Body of pancreas (tissue), 4 donors: ENCODE measurements at regions not wholly inside any gene's neighbourhood (a gene's known extent, or its start where the extent isn't known, plus 50 kb on each side); places are given as distances from the start of the nearest gene placed in this dataset.

Source experiments
- ATAC-seq: fragments of 150-250 bp; one replicate; pipeline ENCODE4 v1.9.1; 2016
- DNase-seq, 4 donors: peaks; one replicate each; pipeline ENCODE4 v3.0.0-alpha.2; 2019
- H3K27ac ChIP-seq, 4 donors: fragments of 200-600 bp; sonication (generic); 1 replicate in 3 of 4; 2 replicates in 1 of 4; pipeline versions ENCODE4 v1.5.1 to v1.6.1; 2016 to 2019; ENCODE audit warnings: mild to moderate bottlenecking in 1 of 4, mixed read lengths in 1 of 4, moderate library complexity in 1 of 4
- H3K27me3 ChIP-seq, 2 donors: fragments of 200-600 bp; sonication (generic); one replicate each; pipeline ENCODE4 v1.6.0; 2016; ENCODE audit warnings: mild to moderate bottlenecking in 1 of 2
- H3K36me3 ChIP-seq, 2 donors: fragments of 200-600 bp; sonication (generic); replicated peaks in 1 of 2; 2 replicates each; pipeline ENCODE4 v1.5.1; 2016; ENCODE audit warnings: low read depth in 2 of 2; ENCODE audit not compliant: insufficient read depth in 1 of 2
- H3K4me1 ChIP-seq: fragments of 200-600 bp; sonication (generic); one replicate; pipeline ENCODE4 v1.6.0; 2016
- H3K4me3 ChIP-seq, 2 donors: fragments of 200-600 bp; sonication (generic); 1 replicate in 1 of 2; 2 replicates in 1 of 2; pipeline ENCODE4 v1.5.1; 2016 to 2019
- H3K9me3 ChIP-seq, 3 donors: fragments of 200-600 bp; sonication (generic); 1 replicate in 2 of 3; 2 replicates in 1 of 3; pipeline ENCODE4 v1.5.1; 2016
- CTCF ChIP-seq, 7 experiments: fragments of 450-650 bp in 4 of 7; fragments of 200-600 bp in 3 of 7; sonication (generic) in 3 of 7; IDR thresholded peaks; one replicate each; pipeline ENCODE4 v1.5.1; 2016 to 2019; ENCODE audit warnings: antibody characterized with exemption in 7 of 7
- POLR2A ChIP-seq, 3 donors: fragments of 450-650 bp; IDR thresholded peaks; one replicate each; pipeline ENCODE4 v1.6.1; 2016; ENCODE audit warnings: antibody characterized with exemption in 3 of 3, mild to moderate bottlenecking in 2 of 3
- WGBS, 2 donors: methylation state at CpG; one replicate each; pipeline ENCODE4 v1.1.5; 2017; 5-methylcytosine and 5-hydroxymethylcytosine counted together
- intact Hi-C: fragments of 100-400 bp; cut with DNase I; formaldehyde crosslinking; loops from one replicate; pipeline ENCODE4 v1.15.1; 2023

GRCh38 chr3:124483915-124484470, 246.3 kb upstream of the UMPS start:
- no peaks in the 10 kb centered on the region for H3K9me3 ChIP-seq
- TF ChIP-seq CTCF (IDR thresholded peaks at IDR 0.05) (no peak), POLR2A (IDR thresholded peaks at IDR 0.05) (no peak)
- no peak overlapping the region for H3K4me3 ChIP-seq
- ATAC-seq (no peak), DNase-seq (no peak)
- no peaks in the 10 kb centered on the region for H3K4me1 ChIP-seq
- no peaks in the 10 kb centered on the region for H3K27me3 ChIP-seq
- 85 to 94% methylated on average over 2 of the region's 2 CpGs for WGBS, 2 donors
- intact Hi-C loops, result no loop called here
- H3K36me3 ChIP-seq, result no peaks in the 10 kb centered on the region
- H3K27ac ChIP-seq, result no peak overlapping the region

GRCh38 chr3:124486324-124486723, 243.9 kb upstream of the UMPS start:
- Histone ChIP-seq H3K27ac (no peak overlapping the region), H3K36me3 (no peaks in the 10 kb centered on the region), H3K4me1 (no peaks in the 10 kb centered on the region), H3K4me3 (no peak overlapping the region), H3K9me3 (no peaks in the 10 kb centered on the region), H3K27me3 (no peaks in the 10 kb centered on the region)
- WGBS, 2 donors, result 24 to 72% methylated on average over 2 of the region's 2 CpGs
- DNase-seq, result no peak
- intact Hi-C loops, result no loop called here
- ATAC-seq, result no peak
- TF ChIP-seq CTCF (IDR thresholded peaks at IDR 0.05) (no peak), POLR2A (IDR thresholded peaks at IDR 0.05) (no peak)

GRCh38 chr3:124489506-124489905, 240.7 kb upstream of the UMPS start:
- no peak for ATAC-seq
- intact Hi-C loops, result no loop called here
- no peak for DNase-seq
- Histone ChIP-seq H3K4me1 (no peaks in the 10 kb centered on the region), H3K27me3 (no peaks in the 10 kb centered on the region), H3K4me3 (no peak overlapping the region), H3K9me3 (no peaks in the 10 kb centered on the region), H3K36me3 (no peaks in the 10 kb centered on the region), H3K27ac (no peak overlapping the region)
- no peak for TF ChIP-seq POLR2A (IDR thresholded peaks at IDR 0.05)
- TF ChIP-seq CTCF (IDR thresholded peaks at IDR 0.05), result no peak

GRCh38 chr3:124491098-124491497, 239.2 kb upstream of the UMPS start:
- no peak overlapping the region for H3K27ac ChIP-seq
- no peaks in the 10 kb centered on the region for H3K4me1 ChIP-seq
- no peak for DNase-seq
- no peaks in the 10 kb centered on the region for H3K27me3 ChIP-seq
- ATAC-seq, result no peak
- TF ChIP-seq POLR2A (IDR thresholded peaks at IDR 0.05), result no peak
- TF ChIP-seq CTCF (IDR thresholded peaks at IDR 0.05), result no peak
- H3K36me3 ChIP-seq, result no peaks in the 10 kb centered on the region
- intact Hi-C loops, result loop anchor here (5.0 kb wide), 1 partner anchor 56 kb away; no protein-coding TSS in a partner anchor
- no peaks in the 10 kb centered on the region for H3K9me3 ChIP-seq
- no peak overlapping the region for H3K4me3 ChIP-seq
- WGBS, 2 donors, result 76 to 84% methylated on average over 8 of the region's 8 CpGs

- DNase-seq (no peak), ATAC-seq (no peak)
- H3K27ac ChIP-seq, result no peak overlapping the region
- TF ChIP-seq POLR2A (IDR thresholded peaks at IDR 0.05), result no peak
- intact Hi-C loops, result loop anchor here (5.0 kb wide), 1 partner anchor 55 kb away; no protein-coding TSS in a partner anchor
- no peaks in the 10 kb centered on the region for H3K27me3 ChIP-seq
- no peak overlapping the region for H3K4me3 ChIP-seq
- WGBS, 2 donors, result 80 to 85% methylated on average over 3 of the region's 3 CpGs
- no peaks in the 10 kb centered on the region for H3K36me3 ChIP-seq
- H3K4me1 ChIP-seq, result no peaks in the 10 kb centered on the region
- H3K9me3 ChIP-seq, result no peaks in the 10 kb centered on the region
These were observed 238.4 kb upstream of the UMPS start for GRCh38 chr3:124491875-124492274.
